GM12872 (cell line): ENCODE measurements at regions not wholly inside any gene's neighbourhood (a gene's known extent, or its start where the extent isn't known, plus 50 kb on each side); places are given as distances from the start of the nearest gene placed in this dataset.

Experiments used
- TF ChIP-seq, protein P1 (sequence below): IDR thresholded peaks from 3 replicates; pipeline ENCODE4 v1.5.1; 2011; ENCODE audit warnings: low read depth, mild to moderate bottlenecking, low read length, moderate library complexity; ENCODE audit not compliant: insufficient read depth

DNA sequence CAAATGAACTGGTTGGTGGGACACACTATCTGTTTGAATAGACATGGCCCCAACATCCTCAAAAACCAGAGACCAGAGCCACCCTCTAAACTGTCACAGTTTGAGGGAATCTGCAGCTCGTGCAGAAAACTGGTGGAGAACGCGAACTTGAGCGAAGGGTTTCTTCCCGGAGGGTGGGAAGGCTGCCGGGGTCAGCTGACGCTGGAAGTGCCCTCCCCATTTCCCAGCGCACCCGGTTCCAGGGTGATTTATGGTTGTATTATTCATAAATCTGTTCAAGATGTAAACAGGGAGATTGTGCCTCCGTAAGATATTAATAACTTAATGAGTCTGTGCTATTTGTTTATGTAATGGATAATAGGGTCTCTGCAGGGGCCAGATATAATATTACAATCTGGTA lies 1396.7 kb downstream of the BRD1 start:
- TF ChIP-seq, protein P1, sequence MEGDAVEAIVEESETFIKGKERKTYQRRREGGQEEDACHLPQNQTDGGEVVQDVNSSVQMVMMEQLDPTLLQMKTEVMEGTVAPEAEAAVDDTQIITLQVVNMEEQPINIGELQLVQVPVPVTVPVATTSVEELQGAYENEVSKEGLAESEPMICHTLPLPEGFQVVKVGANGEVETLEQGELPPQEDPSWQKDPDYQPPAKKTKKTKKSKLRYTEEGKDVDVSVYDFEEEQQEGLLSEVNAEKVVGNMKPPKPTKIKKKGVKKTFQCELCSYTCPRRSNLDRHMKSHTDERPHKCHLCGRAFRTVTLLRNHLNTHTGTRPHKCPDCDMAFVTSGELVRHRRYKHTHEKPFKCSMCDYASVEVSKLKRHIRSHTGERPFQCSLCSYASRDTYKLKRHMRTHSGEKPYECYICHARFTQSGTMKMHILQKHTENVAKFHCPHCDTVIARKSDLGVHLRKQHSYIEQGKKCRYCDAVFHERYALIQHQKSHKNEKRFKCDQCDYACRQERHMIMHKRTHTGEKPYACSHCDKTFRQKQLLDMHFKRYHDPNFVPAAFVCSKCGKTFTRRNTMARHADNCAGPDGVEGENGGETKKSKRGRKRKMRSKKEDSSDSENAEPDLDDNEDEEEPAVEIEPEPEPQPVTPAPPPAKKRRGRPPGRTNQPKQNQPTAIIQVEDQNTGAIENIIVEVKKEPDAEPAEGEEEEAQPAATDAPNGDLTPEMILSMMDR = no peak

DNA sequence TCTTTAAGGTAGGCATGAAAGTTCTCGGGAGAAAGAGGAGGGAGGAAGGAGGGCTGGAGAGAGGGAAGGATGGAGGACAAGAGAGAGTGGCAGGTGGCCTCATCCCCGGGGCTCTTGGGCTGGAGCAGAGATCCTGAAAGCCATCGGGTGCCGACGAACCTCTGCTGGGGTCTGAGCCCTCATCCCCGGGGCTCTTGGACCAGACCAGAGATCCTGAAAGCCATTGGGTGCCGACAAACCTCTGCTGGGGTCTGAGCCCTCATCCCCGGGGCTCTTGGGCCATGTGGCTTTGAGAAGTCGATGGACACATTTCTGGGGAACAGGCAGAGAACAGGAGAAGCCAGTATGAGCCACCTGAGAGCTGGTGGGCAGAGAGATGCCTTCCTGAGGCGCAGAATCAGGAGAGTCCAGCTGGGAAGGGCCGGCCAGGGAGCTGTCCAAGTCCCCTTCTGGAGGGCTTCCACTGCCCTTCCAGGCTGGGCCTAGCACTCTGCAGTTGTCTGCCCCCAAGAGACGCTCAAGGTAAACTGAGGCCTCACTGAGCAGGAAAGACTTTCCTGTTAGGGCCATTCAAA lies 1398.1 kb downstream of the BRD1 start:
- TF ChIP-seq, protein P1 = no peak

DNA sequence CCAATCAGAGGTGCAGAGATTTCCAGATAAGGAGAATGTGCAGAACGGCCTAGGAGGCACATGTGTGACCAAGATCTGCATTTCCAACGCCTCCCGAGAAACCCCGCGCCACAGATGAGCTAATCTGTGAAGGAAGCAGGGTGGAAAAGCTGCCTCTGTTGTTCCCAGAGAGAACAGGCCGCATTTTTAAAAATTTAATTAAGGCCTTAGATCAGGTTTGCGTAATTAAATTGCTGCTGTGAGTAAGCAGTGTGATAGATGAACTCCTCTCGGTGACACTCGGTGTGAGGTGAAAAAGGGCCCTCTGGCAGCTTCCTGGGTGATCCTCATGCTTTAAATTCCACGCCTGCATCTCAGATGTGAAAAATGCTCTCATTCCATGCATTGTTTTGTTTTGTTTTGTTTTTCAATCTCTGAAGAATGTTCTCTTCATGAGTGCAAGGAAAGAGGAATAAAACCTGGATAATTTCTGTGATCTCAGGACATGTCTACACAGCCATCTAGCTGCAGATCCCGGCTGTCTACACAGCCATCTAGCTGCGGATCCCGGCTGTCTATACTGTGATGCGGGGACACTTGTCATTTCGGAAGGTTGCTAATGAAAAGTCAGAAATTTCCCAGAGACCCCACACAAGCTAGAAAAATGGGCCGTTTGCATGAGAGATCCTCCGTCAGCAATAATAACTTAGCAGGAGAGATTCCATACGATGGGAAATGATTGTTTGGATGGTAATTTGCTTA lies 1398.9 kb downstream of the BRD1 start:
- TF ChIP-seq, protein P1 = no peak

- TF ChIP-seq, protein P1 = no peak
Measured at GRCh38 chr22:48427731-48428211, 1399.9 kb downstream of the BRD1 start.

DNA sequence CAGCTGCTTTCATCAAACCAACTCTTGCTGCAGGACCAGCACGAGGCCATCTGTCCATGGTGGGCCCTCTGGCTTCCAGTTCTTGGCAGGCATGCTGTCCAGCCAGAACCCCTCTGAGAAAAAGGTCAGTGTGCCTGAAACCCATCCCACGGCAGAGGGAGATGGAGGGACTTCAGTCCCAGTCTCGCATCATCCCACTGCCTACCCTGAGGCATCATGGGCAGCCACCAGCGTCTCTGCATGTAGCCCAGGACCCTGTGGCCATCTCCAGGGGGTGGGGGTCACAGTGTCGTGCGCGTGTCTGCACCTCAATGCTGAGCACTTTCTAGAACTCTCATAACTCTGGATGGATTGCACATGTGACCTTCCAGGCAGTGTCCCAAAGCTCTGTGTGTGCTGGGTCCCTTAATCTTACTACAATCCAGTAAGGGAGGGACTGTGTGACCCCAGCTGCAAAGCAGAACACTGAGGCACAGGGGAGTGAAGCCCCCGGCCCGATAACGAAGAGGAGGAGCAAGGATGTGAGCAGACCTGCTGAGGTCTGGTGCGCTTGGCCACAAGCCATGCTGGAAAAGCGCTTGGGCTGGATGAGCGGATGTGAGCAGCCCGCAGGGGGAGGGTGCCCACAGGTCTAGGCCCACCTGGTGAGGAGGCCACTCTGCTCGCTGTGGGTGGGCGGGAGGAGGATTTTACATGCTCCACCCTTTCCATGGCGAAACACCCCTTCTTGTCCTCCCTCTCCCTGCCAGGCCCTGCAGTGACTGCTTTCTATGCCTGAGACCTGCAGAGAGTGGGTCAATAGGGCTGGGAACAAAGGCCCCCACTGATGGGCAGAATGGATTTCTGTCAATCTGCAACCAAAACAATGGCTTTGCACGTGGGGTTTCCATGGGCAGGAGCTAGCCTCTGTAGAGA lies 1401.0 kb downstream of the BRD1 start:
- TF ChIP-seq, protein P1 = no peak

DNA sequence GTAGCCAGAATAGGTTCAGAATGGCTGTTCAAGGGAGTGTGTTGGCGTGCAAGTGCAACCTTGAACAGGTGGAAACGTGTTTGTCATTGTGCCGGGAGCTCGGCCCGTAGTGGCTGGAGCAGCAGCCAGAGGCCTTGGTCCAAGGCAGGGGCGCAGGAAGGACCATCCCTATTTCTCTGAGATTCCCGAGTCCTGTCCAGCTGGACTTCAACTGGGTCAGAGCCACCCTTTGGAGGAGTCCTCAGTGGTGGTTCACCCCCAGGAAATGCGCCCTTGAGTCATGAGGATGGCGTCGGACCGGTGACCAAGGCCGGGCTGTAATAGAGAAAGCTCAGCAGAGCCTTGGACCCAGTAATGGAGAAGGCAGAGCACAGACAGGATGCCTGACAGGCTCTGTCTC lies 1402.0 kb downstream of the BRD1 start:
- TF ChIP-seq, protein P1 = no peak

DNA sequence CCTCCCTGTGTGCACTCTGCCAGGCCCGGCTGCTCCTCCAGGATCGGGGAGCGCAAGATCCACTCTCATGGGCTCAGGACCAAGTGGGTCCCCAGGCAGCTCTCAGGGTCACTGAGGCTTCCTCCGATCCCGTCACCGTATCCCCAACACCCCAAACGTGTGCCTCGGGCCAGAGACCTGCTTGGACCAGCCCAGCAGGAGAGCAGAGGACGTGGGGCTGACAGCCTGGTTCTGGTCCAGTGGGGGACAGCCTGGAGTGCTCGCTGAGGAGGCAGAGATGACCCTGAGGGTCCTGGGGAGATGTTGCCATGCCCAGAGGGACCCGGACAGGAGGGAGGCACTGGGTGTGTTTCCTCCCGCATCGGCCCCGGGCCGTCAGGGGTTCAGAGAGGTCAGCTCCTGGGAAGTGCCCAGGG lies 1402.6 kb downstream of the BRD1 start:
- TF ChIP-seq, protein P1 = no peak
